GM10248 (cell line): ENCODE measurements at regions not wholly inside any gene's neighbourhood (a gene's known extent, or its start where the extent isn't known, plus 50 kb on each side); places are given as distances from the start of the nearest gene placed in this dataset.

ENCODE experiments used
- CTCF ChIA-PET: fragments of 300-600 bp; sonication (Branson Sonifier 250); formaldehyde crosslinking; extraction: SDS; loops from one replicate; lab custom pipeline; 2021; ENCODE audit warnings: antibody characterized with exemption; lab: Yijun Ruan, JAX
- POLR2A ChIA-PET: fragments of 350-650 bp; sonication (Branson Sonifier 250); formaldehyde crosslinking; extraction: SDS; loops from one replicate; lab custom pipeline; 2020; ENCODE audit warnings: antibody characterized with exemption; lab: Yijun Ruan, JAX
- DNase-seq: peaks from one replicate; pipeline ENCODE4 v3.0.0; 2012; ENCODE audit errors: extremely low spot score
- CTCF ChIP-seq: IDR thresholded peaks from 2 replicates; pipeline ENCODE4 v1.5.1; 2012; ENCODE audit warnings: mild to moderate bottlenecking, low read depth; ENCODE audit errors: extremely low read depth, missing control alignments, control extremely low read depth

- ChIA-PET CTCF (no interaction called here), POLR2A (no interaction called here)
- no peak for DNase-seq
Measured at GRCh38 chr9:106704056-106704615, 158.8 kb upstream of the ZNF462 start.

GRCh38 chr9:106707291-106707690 lies 155.7 kb upstream of the ZNF462 start:
- no peak for TF ChIP-seq CTCF
- ChIA-PET POLR2A (no interaction called here), CTCF (no interaction called here)
- DNase-seq = no peak

More at GRCh38 chr9:106704056-106704615, 158.8 kb upstream of the ZNF462 start:
- TF ChIP-seq CTCF = no peak

GRCh38 chr9:106707738-106708474 lies 155.1 kb upstream of the ZNF462 start:
- ChIA-PET POLR2A (no interaction called here), CTCF (interaction anchor here (1.2 kb wide), 1 partner anchor 10 kb away, joined by 5 read pairs; no protein-coding TSS in a partner anchor)
- TF ChIP-seq CTCF = no peak
- DNase-seq = no peak

GRCh38 chr9:106708475-106709146 lies 154.4 kb upstream of the ZNF462 start:
- no peak for DNase-seq
- no peak for TF ChIP-seq CTCF
- CTCF ChIA-PET = interaction anchor here (1.2 kb wide), 1 partner anchor 11 kb away, joined by 5 read pairs; no protein-coding TSS in a partner anchor
- POLR2A ChIA-PET = no interaction called here

GRCh38 chr9:106712279-106712678 lies 150.7 kb upstream of the ZNF462 start:
- CTCF ChIA-PET = no interaction called here
- no peak for DNase-seq
- POLR2A ChIA-PET = no interaction called here

More at GRCh38 chr9:106712279-106712678, 150.7 kb upstream of the ZNF462 start:
- TF ChIP-seq CTCF = no peak
